ENCODE measurements at regions not wholly inside any gene's neighbourhood (a gene's known extent, or its start where the extent isn't known, plus 50 kb on each side); places are given as distances from the start of the nearest gene placed in this dataset.

DNA sequence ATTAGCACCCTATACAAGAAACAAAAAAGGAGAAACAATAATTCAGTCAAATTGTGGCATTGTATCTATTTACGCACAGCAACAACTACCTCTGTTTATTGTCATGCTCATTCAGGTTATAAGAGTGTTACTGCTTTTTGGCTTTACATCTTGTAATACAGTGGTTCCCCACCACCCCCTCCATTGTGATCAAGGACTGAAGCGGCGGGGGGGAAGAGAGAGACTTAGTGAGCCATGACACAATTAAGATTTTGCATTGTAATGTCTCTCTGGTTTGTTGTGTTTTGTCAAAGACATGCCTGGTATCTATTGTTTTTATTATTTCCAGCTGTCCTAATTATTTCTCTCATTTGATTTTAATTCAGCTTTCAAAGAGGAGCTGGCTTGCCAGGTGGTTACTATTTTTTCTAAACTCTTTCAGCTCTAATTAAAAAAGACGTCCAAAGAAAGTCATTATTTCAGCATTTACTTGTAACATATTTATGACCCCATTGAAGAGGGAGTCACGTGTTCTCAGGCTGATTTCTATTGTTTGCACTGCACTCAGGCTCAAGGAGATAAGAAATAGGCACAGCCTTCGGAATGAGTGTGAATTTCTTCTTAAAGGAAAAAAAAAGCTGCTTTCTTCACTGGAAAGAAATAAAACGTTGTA is 234.4 kb upstream of the TBL1XR1 start:
- DNase-seq (ENCODE audit: low read depth): no peak
- TF ChIP-seq, protein P1, sequence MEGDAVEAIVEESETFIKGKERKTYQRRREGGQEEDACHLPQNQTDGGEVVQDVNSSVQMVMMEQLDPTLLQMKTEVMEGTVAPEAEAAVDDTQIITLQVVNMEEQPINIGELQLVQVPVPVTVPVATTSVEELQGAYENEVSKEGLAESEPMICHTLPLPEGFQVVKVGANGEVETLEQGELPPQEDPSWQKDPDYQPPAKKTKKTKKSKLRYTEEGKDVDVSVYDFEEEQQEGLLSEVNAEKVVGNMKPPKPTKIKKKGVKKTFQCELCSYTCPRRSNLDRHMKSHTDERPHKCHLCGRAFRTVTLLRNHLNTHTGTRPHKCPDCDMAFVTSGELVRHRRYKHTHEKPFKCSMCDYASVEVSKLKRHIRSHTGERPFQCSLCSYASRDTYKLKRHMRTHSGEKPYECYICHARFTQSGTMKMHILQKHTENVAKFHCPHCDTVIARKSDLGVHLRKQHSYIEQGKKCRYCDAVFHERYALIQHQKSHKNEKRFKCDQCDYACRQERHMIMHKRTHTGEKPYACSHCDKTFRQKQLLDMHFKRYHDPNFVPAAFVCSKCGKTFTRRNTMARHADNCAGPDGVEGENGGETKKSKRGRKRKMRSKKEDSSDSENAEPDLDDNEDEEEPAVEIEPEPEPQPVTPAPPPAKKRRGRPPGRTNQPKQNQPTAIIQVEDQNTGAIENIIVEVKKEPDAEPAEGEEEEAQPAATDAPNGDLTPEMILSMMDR (IDR thresholded peaks at IDR 0.05; ENCODE audit: low read depth, low read length, missing control alignments): no peak
- H3K4me3 ChIP-seq (ENCODE audit: low read depth, low read length): no peak overlapping the region

DNA sequence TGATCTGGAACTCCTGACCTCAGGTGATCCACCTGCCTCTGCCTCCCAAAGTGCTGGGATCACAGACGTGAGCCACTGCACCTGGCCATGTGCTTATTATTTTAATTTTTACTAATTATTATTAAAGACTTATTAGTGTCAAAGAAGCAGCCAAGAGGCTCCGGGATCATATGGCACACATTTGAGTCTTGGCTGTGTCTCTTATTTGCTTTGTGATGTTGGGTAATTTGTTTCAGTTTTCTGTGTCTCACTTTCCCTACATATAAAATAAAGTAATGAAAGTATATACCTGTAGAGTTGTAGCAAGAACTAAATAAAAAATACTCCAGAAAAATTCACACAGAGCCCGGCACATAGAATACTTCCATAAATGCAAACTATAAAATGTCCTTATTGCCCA is 238.0 kb upstream of the TBL1XR1 start:
- H3K4me3 ChIP-seq (ENCODE audit: low read depth, low read length): no peak overlapping the region
- TF ChIP-seq, protein P1 (IDR thresholded peaks at IDR 0.05; ENCODE audit: low read depth, low read length, missing control alignments): no peak
- DNase-seq (ENCODE audit: low read depth): no peak

DNA sequence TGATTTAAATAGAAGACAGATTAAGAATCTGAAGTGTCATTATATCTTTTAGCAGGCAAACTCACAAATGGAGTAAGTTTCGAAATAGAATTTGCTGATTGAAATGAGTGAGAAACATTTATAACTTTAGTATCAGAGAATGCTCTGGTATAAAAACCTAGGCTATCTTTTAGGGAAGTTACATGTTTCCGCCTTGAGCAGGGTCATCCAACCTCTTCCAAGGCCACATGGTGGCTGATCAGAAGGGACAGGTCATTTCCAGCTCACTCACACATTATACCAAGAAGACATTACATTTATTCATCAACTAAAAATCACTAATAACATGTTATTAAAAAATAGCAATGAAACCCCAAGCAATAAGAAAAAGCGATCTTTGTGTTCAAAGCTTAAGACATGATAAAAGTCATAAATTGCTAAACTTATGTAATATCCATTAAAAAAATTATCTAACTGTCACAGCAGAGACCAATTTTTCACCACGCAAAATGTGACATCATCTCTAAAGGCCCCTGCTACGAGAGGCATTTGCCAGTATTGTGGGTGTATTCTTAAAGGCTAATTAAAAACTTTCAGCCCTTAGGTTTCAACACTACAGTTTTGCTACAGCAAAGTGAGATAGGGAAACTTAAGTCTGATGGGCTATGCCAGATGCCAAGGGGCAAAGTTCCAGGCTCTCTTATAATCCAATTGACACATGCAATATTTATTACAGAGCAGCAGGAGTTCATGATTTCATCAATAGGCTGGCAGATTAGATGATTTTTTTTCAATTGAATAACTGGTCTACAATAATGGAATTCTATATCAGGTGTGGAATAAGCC is 240.4 kb upstream of the TBL1XR1 start:
- H3K4me3 ChIP-seq (ENCODE audit: low read depth, low read length): no peak overlapping the region
- TF ChIP-seq, protein P1 (IDR thresholded peaks at IDR 0.05; ENCODE audit: low read depth, low read length, missing control alignments): no peak
- DNase-seq (ENCODE audit: low read depth): no peak

DNA sequence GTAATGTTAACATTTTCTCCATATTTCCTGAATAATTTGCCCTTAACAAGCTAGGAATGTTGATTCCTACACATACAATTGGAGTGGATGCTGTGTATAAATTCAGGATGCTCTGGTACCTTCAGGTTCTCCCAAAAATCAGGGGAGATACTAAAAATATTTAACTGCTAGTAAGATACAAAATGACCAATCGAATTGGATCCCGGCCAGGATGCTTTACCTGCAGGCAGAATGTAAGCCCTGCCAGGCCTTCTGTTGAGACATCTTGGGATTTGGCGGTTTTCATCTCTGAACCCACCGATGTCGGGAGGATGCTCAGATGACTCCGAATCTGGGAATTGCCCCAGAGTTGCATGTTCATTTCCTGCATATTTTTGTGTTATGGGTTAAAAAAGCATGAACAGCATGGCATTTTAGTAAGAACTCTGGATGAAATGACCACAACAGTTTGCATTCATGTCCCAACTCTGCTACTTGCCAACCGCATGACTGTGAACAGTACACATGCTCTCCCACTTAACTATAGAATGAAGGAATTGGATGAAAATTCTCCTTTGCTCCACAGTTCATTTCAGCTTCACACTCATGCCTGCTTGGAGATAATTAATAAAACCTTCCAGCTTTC is 241.4 kb upstream of the TBL1XR1 start:
- DNase-seq (ENCODE audit: low read depth): no peak
- TF ChIP-seq, protein P1 (IDR thresholded peaks at IDR 0.05; ENCODE audit: low read depth, low read length, missing control alignments): no peak
- H3K4me3 ChIP-seq (ENCODE audit: low read depth, low read length): no peak overlapping the region

DNA sequence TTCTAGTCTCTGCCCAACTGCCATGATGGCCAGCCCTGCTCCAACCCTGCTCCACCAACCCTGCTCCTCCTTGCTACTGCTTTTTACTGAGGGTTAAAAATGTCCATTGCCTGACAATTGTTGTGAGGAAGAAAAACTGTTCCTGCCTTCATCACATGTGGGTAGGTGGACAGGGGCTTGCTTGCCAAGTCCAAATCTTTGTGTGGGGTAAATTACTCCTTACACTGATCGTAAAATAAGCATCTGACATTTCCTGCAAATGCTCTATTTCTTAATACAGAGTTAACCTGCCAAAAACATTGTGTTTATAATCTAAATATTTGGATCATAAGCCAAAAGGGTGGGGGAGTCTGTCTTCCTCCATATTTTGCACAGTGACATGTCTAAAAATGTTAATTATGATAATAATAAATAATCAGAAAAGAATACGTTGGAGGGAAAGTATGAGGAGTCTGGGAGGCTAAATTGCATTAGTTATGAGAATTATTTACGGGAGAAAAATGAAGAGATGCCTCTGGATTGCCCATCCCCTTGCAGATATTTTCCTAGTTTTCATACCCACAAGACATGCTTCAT is 242.5 kb upstream of the TBL1XR1 start:
- no peak for DNase-seq (ENCODE audit: low read depth)
- TF ChIP-seq, protein P1 (IDR thresholded peaks at IDR 0.05; ENCODE audit: low read depth, low read length, missing control alignments): no peak

DNA sequence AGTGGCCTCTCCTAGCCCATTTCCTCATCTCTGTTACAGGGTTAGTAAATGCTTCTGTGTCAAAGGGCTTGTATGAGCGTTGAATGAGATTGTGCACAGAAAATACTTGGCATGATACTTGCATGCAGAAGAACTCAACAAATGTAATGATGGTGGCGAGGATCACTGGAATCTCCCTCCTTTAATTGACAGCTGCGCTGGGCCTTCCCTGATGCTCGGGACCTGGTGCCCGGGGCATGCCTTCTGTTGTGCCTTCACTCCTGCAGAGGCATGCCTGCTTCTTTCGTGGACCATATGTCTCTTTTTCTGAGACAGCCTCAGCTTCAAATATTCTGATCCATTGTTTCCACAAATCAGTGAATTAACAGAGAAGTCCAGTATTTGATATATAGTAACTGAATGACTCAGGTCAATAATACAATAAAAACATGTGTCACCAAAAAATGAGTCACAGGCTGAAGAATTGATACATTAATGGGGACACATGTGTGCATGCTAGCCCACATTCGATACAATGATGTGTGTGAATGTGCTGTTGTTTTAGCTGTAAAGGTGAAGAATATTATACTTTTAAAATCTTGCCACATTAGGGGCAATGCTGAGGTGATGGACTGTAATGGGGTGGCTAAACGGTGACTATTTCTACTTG is 243.3 kb upstream of the TBL1XR1 start:
- no peak overlapping the region for H3K4me3 ChIP-seq (ENCODE audit: low read depth, low read length)
- TF ChIP-seq, protein P1 (IDR thresholded peaks at IDR 0.05; ENCODE audit: low read depth, low read length, missing control alignments): no peak
- DNase-seq (ENCODE audit: low read depth): no peak

More for the DNA sequence above, 242.5 kb upstream of the TBL1XR1 start:
- H3K4me3 ChIP-seq (ENCODE audit: low read depth, low read length): no peak overlapping the region

Data from GM12864 (cell line).